Stimulated activated memory B cell treated with anti-CD40 and anti-IgM and Interleukin-4, amounts not matched to agents 10 μg/mL and 1 μg/mL and 100 μg/mL, for 72 hours (primary cell): ENCODE measurements at regions not wholly inside any gene's neighbourhood (a gene's known extent, or its start where the extent isn't known, plus 50 kb on each side); places are given as distances from the start of the nearest gene placed in this dataset.

Experiments
- ATAC-seq: fragments of 150-1000 bp; cut with Tn5 transposase; 2 replicates; pipeline ENCODE4 v1.10.0; 2021
- H3K27ac Mint-ChIP-seq: one replicate; pipeline ENCODE4 v1.8.0; 2022; ENCODE audit warnings: mild to moderate bottlenecking, mixed read lengths
- H3K27me3 Mint-ChIP-seq: one replicate; pipeline ENCODE4 v1.8.0; 2022; ENCODE audit warnings: mixed read lengths
- H3K36me3 Mint-ChIP-seq: one replicate; pipeline ENCODE4 v1.8.0; 2022; ENCODE audit warnings: mixed read lengths
- H3K4me1 Mint-ChIP-seq: one replicate; pipeline ENCODE4 v1.8.0; 2022; ENCODE audit warnings: mixed read lengths
- H3K4me3 Mint-ChIP-seq: one replicate; pipeline ENCODE4 v1.8.0; 2022; ENCODE audit warnings: mild to moderate bottlenecking, moderate library complexity, mixed read lengths
- H3K9me3 Mint-ChIP-seq: one replicate; pipeline ENCODE4 v1.8.0; 2022; ENCODE audit warnings: mixed read lengths

- no peak overlapping the region for H3K27ac Mint-ChIP-seq
- H3K4me1 Mint-ChIP-seq, result no peaks in the 10 kb centered on the region
- peaks cover 3% of the 10 kb centered on the region for H3K9me3 Mint-ChIP-seq
- H3K4me3 Mint-ChIP-seq, result no peak overlapping the region
- no peaks in the 10 kb centered on the region for H3K27me3 Mint-ChIP-seq
- ATAC-seq, result no peak
- H3K36me3 Mint-ChIP-seq, result no peaks in the 10 kb centered on the region
Measured at GRCh38 chr6:103017878-103018277, 1624.4 kb downstream of the GRIK2 start.

DNA sequence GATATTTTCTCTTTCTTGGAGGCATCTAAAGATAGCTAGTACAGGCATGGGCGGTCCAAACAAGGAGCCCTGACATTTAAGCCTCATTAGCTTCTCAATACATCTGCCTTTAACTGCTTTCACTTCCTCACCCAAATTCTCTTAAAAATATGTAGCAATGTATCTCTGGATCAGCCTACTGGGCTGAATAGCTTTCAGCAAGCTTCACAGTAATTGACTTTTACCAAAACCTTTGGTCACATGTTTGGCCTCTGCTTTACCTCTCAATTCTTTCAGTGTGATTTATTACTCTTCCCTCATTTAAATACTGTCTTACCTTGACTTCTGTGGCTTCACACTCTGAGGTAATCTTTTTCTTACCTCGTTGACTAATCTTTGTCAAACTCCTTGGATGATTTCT is 1618.1 kb downstream of the GRIK2 start:
- ATAC-seq, result no peak
- H3K27me3 Mint-ChIP-seq, result no peaks in the 10 kb centered on the region
- H3K4me3 Mint-ChIP-seq, result no peak overlapping the region
- H3K27ac Mint-ChIP-seq, result no peak overlapping the region
- H3K36me3 Mint-ChIP-seq, result no peaks in the 10 kb centered on the region
- H3K9me3 Mint-ChIP-seq, result peaks cover 11% of the 10 kb centered on the region
- no peaks in the 10 kb centered on the region for H3K4me1 Mint-ChIP-seq

DNA sequence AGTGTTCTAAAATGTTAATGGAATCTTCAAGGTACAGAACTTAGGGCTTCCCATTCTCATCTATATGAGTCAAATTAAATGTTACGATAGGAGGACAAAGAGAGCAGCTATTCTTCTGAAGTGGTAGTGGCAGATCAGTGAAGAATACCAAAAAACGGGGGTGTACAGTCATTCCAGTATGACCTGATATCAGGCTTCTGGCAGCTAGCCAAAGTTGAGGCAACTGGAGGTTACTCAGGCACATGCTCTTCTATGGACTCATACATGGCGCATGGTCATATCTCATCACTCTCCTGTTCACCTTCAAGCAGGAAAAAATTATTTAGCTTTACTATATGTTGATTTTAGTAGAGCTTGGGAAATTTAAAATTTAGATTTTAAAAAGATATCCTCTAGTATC is 1608.8 kb downstream of the GRIK2 start:
- H3K36me3 Mint-ChIP-seq, result no peaks in the 10 kb centered on the region
- H3K9me3 Mint-ChIP-seq, result peaks cover 4% of the 10 kb centered on the region
- H3K27ac Mint-ChIP-seq, result no peak overlapping the region
- H3K4me1 Mint-ChIP-seq, result no peaks in the 10 kb centered on the region
- no peaks in the 10 kb centered on the region for H3K27me3 Mint-ChIP-seq
- no peak for ATAC-seq
- H3K4me3 Mint-ChIP-seq, result no peak overlapping the region

DNA sequence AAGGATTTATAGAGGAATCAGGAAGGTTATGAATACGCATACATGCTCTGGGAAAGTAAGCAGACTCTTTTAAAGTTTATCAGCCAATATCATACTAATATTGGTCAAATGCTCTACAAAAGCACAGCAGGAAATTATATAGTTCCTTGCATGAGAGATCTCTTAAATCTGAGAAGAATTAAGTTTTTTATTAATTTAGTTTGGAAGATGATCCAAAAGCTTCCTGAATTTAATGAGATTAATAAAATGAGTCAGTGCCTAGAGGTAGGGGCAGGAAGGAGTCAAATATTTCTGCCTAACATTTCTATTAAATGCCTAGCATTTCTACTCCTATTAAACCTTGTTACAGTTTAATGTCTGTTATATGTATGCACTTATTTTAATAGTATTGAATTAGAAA is 1608.2 kb downstream of the GRIK2 start:
- Mint-ChIP-seq H3K9me3 (peaks cover 3% of the 10 kb centered on the region), H3K4me3 (no peak overlapping the region), H3K27ac (no peak overlapping the region), H3K4me1 (no peaks in the 10 kb centered on the region), H3K36me3 (no peaks in the 10 kb centered on the region), H3K27me3 (no peaks in the 10 kb centered on the region)
- no peak for ATAC-seq

GRCh38 chr6:103000688-103001087 is 1607.2 kb downstream of the GRIK2 start:
- H3K27me3 Mint-ChIP-seq, result no peaks in the 10 kb centered on the region
- H3K4me1 Mint-ChIP-seq, result no peaks in the 10 kb centered on the region
- peaks cover 2% of the 10 kb centered on the region for H3K9me3 Mint-ChIP-seq
- no peak for ATAC-seq
- H3K36me3 Mint-ChIP-seq, result no peaks in the 10 kb centered on the region
- no peak overlapping the region for H3K4me3 Mint-ChIP-seq
- no peak overlapping the region for H3K27ac Mint-ChIP-seq

DNA sequence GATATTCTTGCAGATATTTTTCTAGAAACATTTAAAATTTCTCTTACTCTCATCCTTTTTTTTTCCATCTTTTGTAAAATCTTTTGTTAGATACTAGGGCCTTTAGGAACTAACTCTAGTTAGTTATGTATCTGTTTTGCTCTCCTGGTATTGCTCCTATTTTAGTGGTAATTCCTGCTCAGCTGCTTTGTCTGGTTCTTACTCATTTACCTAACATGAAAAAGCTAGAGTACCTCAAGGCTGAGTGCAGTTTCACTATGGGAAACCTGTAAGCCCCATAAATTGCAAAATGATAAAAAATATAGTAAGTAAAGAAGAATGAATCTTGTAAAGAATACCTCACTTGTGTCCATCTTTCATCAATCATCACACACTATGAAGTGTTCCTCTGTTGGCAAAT is 1602.0 kb downstream of the GRIK2 start:
- no peaks in the 10 kb centered on the region for H3K4me1 Mint-ChIP-seq
- H3K4me3 Mint-ChIP-seq, result no peak overlapping the region
- H3K27me3 Mint-ChIP-seq, result no peaks in the 10 kb centered on the region
- H3K36me3 Mint-ChIP-seq, result no peaks in the 10 kb centered on the region
- peaks cover 5% of the 10 kb centered on the region for H3K9me3 Mint-ChIP-seq
- no peak for ATAC-seq
- H3K27ac Mint-ChIP-seq, result no peak overlapping the region

GRCh38 chr6:102994866-102995265 is 1601.4 kb downstream of the GRIK2 start:
- no peaks in the 10 kb centered on the region for H3K36me3 Mint-ChIP-seq
- H3K27ac Mint-ChIP-seq, result no peak overlapping the region
- no peaks in the 10 kb centered on the region for H3K27me3 Mint-ChIP-seq
- ATAC-seq, result no peak
- no peaks in the 10 kb centered on the region for H3K4me1 Mint-ChIP-seq
- H3K4me3 Mint-ChIP-seq, result no peak overlapping the region
- H3K9me3 Mint-ChIP-seq, result peaks cover 5% of the 10 kb centered on the region

- Mint-ChIP-seq H3K4me3 (no peak overlapping the region), H3K9me3 (peaks cover 5% of the 10 kb centered on the region), H3K4me1 (no peaks in the 10 kb centered on the region), H3K27ac (no peak overlapping the region), H3K36me3 (no peaks in the 10 kb centered on the region), H3K27me3 (no peaks in the 10 kb centered on the region)
- ATAC-seq, result no peak
Measured at GRCh38 chr6:102986086-102986485, 1592.6 kb downstream of the GRIK2 start.

GRCh38 chr6:102984357-102984756 is 1590.8 kb downstream of the GRIK2 start:
- Mint-ChIP-seq H3K4me3 (no peak overlapping the region), H3K36me3 (no peaks in the 10 kb centered on the region), H3K27ac (no peak overlapping the region), H3K27me3 (no peaks in the 10 kb centered on the region), H3K9me3 (peaks cover 5% of the 10 kb centered on the region), H3K4me1 (no peaks in the 10 kb centered on the region)
- no peak for ATAC-seq

GRCh38 chr6:102981490-102982015 is 1588.0 kb downstream of the GRIK2 start:
- no peaks in the 10 kb centered on the region for H3K27me3 Mint-ChIP-seq

GRCh38 chr6:102980951-102981350 is 1587.4 kb downstream of the GRIK2 start:
- Mint-ChIP-seq H3K27ac (no peak overlapping the region), H3K4me1 (no peaks in the 10 kb centered on the region), H3K27me3 (no peaks in the 10 kb centered on the region), H3K36me3 (no peaks in the 10 kb centered on the region), H3K4me3 (no peak overlapping the region), H3K9me3 (peaks cover 11% of the 10 kb centered on the region)
- ATAC-seq, result no peak

More at GRCh38 chr6:102981490-102982015, 1588.0 kb downstream of the GRIK2 start:
- no peak overlapping the region for H3K4me3 Mint-ChIP-seq
- no peak for ATAC-seq
- no peak overlapping the region for H3K27ac Mint-ChIP-seq
- peaks cover 6% of the 10 kb centered on the region for H3K9me3 Mint-ChIP-seq
- H3K36me3 Mint-ChIP-seq, result no peaks in the 10 kb centered on the region
- no peaks in the 10 kb centered on the region for H3K4me1 Mint-ChIP-seq

DNA sequence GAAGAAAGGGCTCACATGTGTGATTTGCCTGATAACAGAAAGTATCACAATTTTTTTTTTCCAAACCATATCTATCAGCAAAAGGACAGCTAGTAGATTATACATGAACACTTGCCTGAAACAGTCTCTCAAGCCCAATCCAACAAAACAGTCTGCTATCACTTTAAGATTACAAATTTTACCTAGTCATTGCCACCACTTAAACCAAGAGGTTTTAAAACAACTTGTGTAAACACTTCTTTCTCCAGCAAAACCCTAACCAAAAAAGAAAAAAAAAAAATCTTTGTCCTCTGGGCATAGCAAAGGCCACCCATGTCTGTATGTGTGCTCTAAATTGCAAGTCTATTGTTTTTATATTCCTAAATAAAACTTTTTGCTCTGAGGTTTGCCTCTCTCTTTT is 1568.4 kb downstream of the GRIK2 start:
- Mint-ChIP-seq H3K36me3 (no peaks in the 10 kb centered on the region), H3K27me3 (no peaks in the 10 kb centered on the region), H3K4me1 (no peaks in the 10 kb centered on the region), H3K9me3 (peaks cover 5% of the 10 kb centered on the region), H3K4me3 (no peak overlapping the region), H3K27ac (no peak overlapping the region)
- no peak for ATAC-seq

DNA sequence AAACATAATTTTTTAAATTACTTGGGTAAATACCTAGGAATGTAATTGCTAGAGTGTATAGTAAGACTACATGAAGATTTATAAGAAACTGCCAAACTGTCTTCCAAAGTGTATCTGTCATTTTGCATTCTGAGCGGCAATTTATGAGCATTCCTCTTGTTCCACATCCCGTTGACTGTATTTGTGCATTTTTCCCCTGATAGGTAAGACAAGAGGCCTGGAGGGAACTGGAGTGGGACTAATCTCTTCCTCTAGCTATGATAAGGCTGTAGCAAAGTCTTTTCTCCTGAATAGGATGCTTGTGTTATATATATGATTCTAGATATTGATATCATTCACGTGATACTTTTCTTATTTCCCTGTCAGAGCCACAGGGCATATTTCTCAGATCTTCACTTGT is 1557.5 kb downstream of the GRIK2 start:
- Mint-ChIP-seq H3K4me1 (no peaks in the 10 kb centered on the region), H3K9me3 (peaks cover 9% of the 10 kb centered on the region), H3K36me3 (no peaks in the 10 kb centered on the region)

GRCh38 chr6:102944475-102944874 is 1551.0 kb downstream of the GRIK2 start:
- peaks cover 6% of the 10 kb centered on the region for H3K9me3 Mint-ChIP-seq
- ATAC-seq, result no peak
- no peaks in the 10 kb centered on the region for H3K27me3 Mint-ChIP-seq
- H3K27ac Mint-ChIP-seq, result no peak overlapping the region
- no peaks in the 10 kb centered on the region for H3K4me1 Mint-ChIP-seq
- H3K36me3 Mint-ChIP-seq, result no peaks in the 10 kb centered on the region
- no peak overlapping the region for H3K4me3 Mint-ChIP-seq

More for the DNA sequence above, 1557.5 kb downstream of the GRIK2 start:
- Mint-ChIP-seq H3K4me3 (no peak overlapping the region), H3K27ac (no peak overlapping the region), H3K27me3 (no peaks in the 10 kb centered on the region)
- no peak for ATAC-seq

GRCh38 chr6:102942206-102942605 is 1548.7 kb downstream of the GRIK2 start:
- Mint-ChIP-seq H3K4me3 (no peak overlapping the region), H3K4me1 (no peaks in the 10 kb centered on the region), H3K27me3 (no peaks in the 10 kb centered on the region), H3K27ac (no peak overlapping the region), H3K9me3 (peaks cover under 1% of the 10 kb centered on the region), H3K36me3 (no peaks in the 10 kb centered on the region)
- no peak for ATAC-seq

DNA sequence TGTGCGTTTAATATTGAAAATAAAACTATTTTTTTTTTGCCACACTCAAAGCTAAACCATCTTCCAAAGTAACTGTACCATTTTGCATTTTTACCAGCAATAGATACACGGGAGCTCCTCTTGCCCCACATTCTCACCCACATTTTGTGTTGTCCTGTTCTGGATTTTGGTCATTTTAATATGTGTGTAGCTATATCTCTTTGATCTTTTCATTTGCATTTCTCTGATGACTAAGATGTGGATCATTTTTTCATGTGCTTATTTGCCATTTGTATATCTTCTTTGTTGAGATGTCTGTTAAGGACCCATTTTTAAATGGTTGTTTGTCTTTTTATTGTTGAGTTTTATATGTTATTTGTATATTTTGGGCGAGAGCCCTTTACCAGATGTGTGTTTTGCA is 1543.5 kb downstream of the GRIK2 start:
- Mint-ChIP-seq H3K4me1 (no peaks in the 10 kb centered on the region), H3K36me3 (no peaks in the 10 kb centered on the region), H3K27me3 (no peaks in the 10 kb centered on the region), H3K4me3 (no peak overlapping the region), H3K9me3 (peaks cover 6% of the 10 kb centered on the region), H3K27ac (no peak overlapping the region)
- no peak for ATAC-seq

GRCh38 chr6:102928109-102928508 is 1534.6 kb downstream of the GRIK2 start:
- Mint-ChIP-seq H3K27ac (no peak overlapping the region), H3K36me3 (no peaks in the 10 kb centered on the region), H3K9me3 (peaks cover 7% of the 10 kb centered on the region), H3K27me3 (no peaks in the 10 kb centered on the region), H3K4me1 (no peaks in the 10 kb centered on the region), H3K4me3 (no peak overlapping the region)
- peak; percentile 34 for ATAC-seq
